ENCODE measurements at regions not wholly inside any gene's neighbourhood (a gene's known extent, or its start where the extent isn't known, plus 50 kb on each side); places are given as distances from the start of the nearest gene placed in this dataset.

DNA sequence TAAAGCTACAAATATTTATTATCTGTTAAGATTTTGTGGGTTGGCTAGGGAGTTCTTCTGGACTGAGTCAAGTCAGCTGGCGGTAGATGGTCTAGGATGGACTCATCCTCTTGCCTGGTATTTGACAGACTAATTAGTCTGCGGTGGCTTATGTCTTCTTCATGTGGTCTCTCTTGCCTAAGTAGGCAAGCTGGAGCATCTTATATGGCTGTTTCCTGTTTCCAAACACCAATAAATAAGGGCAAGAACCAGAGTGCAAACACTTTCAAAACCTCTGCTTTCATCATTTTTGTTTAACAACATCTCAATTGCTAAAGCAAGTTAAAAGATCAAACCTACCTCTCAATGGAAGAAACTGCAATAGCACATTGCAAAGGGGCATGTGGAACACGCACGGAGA lies 484.8 kb downstream of the PTPRC start:
- TF ChIP-seq, protein P1, sequence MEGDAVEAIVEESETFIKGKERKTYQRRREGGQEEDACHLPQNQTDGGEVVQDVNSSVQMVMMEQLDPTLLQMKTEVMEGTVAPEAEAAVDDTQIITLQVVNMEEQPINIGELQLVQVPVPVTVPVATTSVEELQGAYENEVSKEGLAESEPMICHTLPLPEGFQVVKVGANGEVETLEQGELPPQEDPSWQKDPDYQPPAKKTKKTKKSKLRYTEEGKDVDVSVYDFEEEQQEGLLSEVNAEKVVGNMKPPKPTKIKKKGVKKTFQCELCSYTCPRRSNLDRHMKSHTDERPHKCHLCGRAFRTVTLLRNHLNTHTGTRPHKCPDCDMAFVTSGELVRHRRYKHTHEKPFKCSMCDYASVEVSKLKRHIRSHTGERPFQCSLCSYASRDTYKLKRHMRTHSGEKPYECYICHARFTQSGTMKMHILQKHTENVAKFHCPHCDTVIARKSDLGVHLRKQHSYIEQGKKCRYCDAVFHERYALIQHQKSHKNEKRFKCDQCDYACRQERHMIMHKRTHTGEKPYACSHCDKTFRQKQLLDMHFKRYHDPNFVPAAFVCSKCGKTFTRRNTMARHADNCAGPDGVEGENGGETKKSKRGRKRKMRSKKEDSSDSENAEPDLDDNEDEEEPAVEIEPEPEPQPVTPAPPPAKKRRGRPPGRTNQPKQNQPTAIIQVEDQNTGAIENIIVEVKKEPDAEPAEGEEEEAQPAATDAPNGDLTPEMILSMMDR (IDR thresholded peaks at IDR 0.05; ENCODE audit: low read depth, low read length) = no peak
- TF ChIP-seq EZH2phosphoT487 (IDR thresholded peaks at IDR 0.05; ENCODE audit: low read depth) = no peak

Measured in OCI-LY3 (cell line).